SK-N-SH (cell line): ENCODE measurements at regions not wholly inside any gene's neighbourhood (a gene's known extent, or its start where the extent isn't known, plus 50 kb on each side); places are given as distances from the start of the nearest gene placed in this dataset.

Experiments used
- CTCF ChIA-PET: fragments of 300-600, 350-600 bp; formaldehyde crosslinking; extraction: SDS; loops from one replicate; lab custom pipeline; 2021; lab: Yijun Ruan, JAX
- POLR2A ChIA-PET: fragments of 350-600 bp; sonication (Branson Sonifier 250); formaldehyde crosslinking; extraction: SDS; loops from one replicate; lab custom pipeline; 2020; ENCODE audit warnings: antibody characterized with exemption, inconsistent platforms; lab: Yijun Ruan, JAX
- DNase-seq: peaks from one replicate; pipeline ENCODE4 v3.0.0; 2012
- H2AFZ ChIP-seq: fragments of 200-600 bp; sonication (generic); 2 replicates; pipeline ENCODE4 v1.8.1; 2016; ENCODE audit warnings: antibody characterized with exemption, mild to moderate bottlenecking, low read depth
- H3F3A ChIP-seq: fragments of 200-600 bp; sonication (generic); replicated peaks from 2 replicates; pipeline ENCODE3; 2016; ENCODE audit warnings: antibody characterized with exemption, mild to moderate bottlenecking; ENCODE audit not compliant: insufficient read depth
- H3K27ac ChIP-seq, 2 experiments: fragments of 200-500 bp in 1 of 2; fragments of 200-600 bp in 1 of 2; sonication (Bioruptor generic) in 1 of 2; sonication (generic), shearing (Covaris generic) in 1 of 2; 2 replicates each; pipeline versions ENCODE4 v1.5.1 to v1.6.1; 2014 to 2016; ENCODE audit warnings: low read depth in 2 of 2, inconsistent platforms in 1 of 2, low read length in 1 of 2, mild to moderate bottlenecking in 1 of 2, mixed read lengths in 1 of 2
- H3K27me3 ChIP-seq: fragments of 200-600 bp; sonication (generic), shearing (Covaris generic); 2 replicates; pipeline ENCODE4 v1.6.1; 2016; ENCODE audit warnings: mixed run types; ENCODE audit not compliant: insufficient read depth
- H3K36me3 ChIP-seq, 2 experiments: fragments of 200-500 bp in 1 of 2; fragments of 200-600 bp in 1 of 2; sonication (Bioruptor generic) in 1 of 2; sonication (generic) in 1 of 2; replicated peaks in 1 of 2; 2 replicates each; pipeline versions ENCODE3 to v1.5.1; 2014 to 2016; ENCODE audit warnings: low read length in 1 of 2, mild to moderate bottlenecking in 1 of 2; ENCODE audit not compliant: insufficient read depth in 2 of 2, control insufficient read depth in 1 of 2
- H3K4me1 ChIP-seq, 2 experiments: fragments of 200-500 bp in 1 of 2; fragments of 200-600 bp in 1 of 2; sonication (Bioruptor generic) in 1 of 2; sonication (generic), shearing (Covaris generic) in 1 of 2; 2 replicates each; pipeline versions ENCODE4 v1.5.1 to v1.6.1; 2014 to 2016; ENCODE audit warnings: low read depth in 1 of 2, low read length in 1 of 2, mixed run types in 1 of 2; ENCODE audit not compliant: insufficient read depth in 2 of 2, control insufficient read depth in 1 of 2
- H3K4me2 ChIP-seq: fragments of 200-600 bp; sonication (generic), shearing (Covaris generic); 2 replicates; pipeline ENCODE4 v1.6.1; 2017; ENCODE audit warnings: mixed run types
- H3K4me3 ChIP-seq, 2 experiments: fragments of 200-500 bp in 1 of 2; fragments of 200-600 bp in 1 of 2; sonication (Bioruptor generic) in 1 of 2; sonication (generic), shearing (Covaris generic) in 1 of 2; 2 replicates each; pipeline versions ENCODE4 v1.5.1 to v1.8.1; 2014 to 2016; ENCODE audit warnings: low read depth in 2 of 2, inconsistent platforms in 1 of 2, low read length in 1 of 2, mild to moderate bottlenecking in 1 of 2, mixed read lengths in 1 of 2, moderate library complexity in 1 of 2
- H3K79me2 ChIP-seq: fragments of 200-600 bp; sonication (generic); 2 replicates; pipeline ENCODE4 v1.8.1; 2017; ENCODE audit warnings: mild to moderate bottlenecking; ENCODE audit not compliant: insufficient read depth
- H3K9ac ChIP-seq: fragments of 200-600 bp; sonication (generic); 2 replicates; pipeline ENCODE4 v1.6.1; 2017; ENCODE audit warnings: mixed run types
- H3K9me2 ChIP-seq: fragments of 200-600 bp; sonication (generic); 2 replicates; pipeline ENCODE4 v1.6.1; 2017; ENCODE audit warnings: mixed run types
- H3K9me3 ChIP-seq: fragments of 200-600 bp; sonication (generic); 2 replicates; pipeline ENCODE4 v1.6.1; 2017; ENCODE audit warnings: mixed run types, mild to moderate bottlenecking, moderate library complexity
- H4K20me1 ChIP-seq: fragments of 200-600 bp; sonication (generic); 2 replicates; pipeline ENCODE4 v1.6.1; 2017; ENCODE audit warnings: mild to moderate bottlenecking, mixed run types; ENCODE audit not compliant: insufficient read depth
- CHD2 ChIP-seq: fragments of 150-350 bp; IDR thresholded peaks from 2 replicates; pipeline ENCODE4 v1.6.1; 2018; ENCODE audit warnings: low read length; ENCODE audit not compliant: partially characterized antibody
- CTCF ChIP-seq: fragments of 200-600 bp; sonication (generic); IDR thresholded peaks from 2 replicates; pipeline ENCODE4 v1.6.1; 2017; ENCODE audit warnings: antibody characterized with exemption, mild to moderate bottlenecking, moderate library complexity
- ELF1 ChIP-seq: IDR thresholded peaks from 2 replicates; pipeline ENCODE4 v1.4.0; 2012
- EP300 ChIP-seq, 2 experiments: IDR thresholded peaks; 2 replicates each; pipeline versions ENCODE4 v1.4.0 to v1.6.1; 2012; ENCODE audit warnings: borderline replicate concordance in 1 of 2, low read depth in 1 of 2, low read length in 1 of 2
- FOSL2 ChIP-seq: IDR thresholded peaks from 2 replicates; pipeline ENCODE4 v1.4.0; 2012; ENCODE audit warnings: low read depth, mild to moderate bottlenecking, moderate library complexity, borderline replicate concordance
- GATA2 ChIP-seq: sonication (generic); formaldehyde crosslinking; IDR thresholded peaks from 2 replicates; pipeline ENCODE4 v1.5.0; 2020; ENCODE audit warnings: mild to moderate bottlenecking, missing genetic modification reagents
- JUND ChIP-seq: IDR thresholded peaks from 2 replicates; pipeline ENCODE4 v1.4.0; 2012
- MEF2A ChIP-seq: IDR thresholded peaks from 2 replicates; pipeline ENCODE4 v1.4.0; 2012; ENCODE audit warnings: low read depth, borderline replicate concordance
- NFIC ChIP-seq: IDR thresholded peaks from 2 replicates; pipeline ENCODE4 v1.4.0; 2012; ENCODE audit warnings: borderline replicate concordance
- NRF1 ChIP-seq: IDR thresholded peaks from 2 replicates; pipeline ENCODE4 v1.6.1; 2012; ENCODE audit warnings: low read depth, mild to moderate bottlenecking, low read length
- PBX3 ChIP-seq: IDR thresholded peaks from 2 replicates; pipeline ENCODE4; 2012
- REST ChIP-seq: IDR thresholded peaks from 2 replicates; pipeline ENCODE4 v1.6.1; 2012; ENCODE audit warnings: mild to moderate bottlenecking, low read depth, low read length, moderate library complexity
- SIN3A ChIP-seq: IDR thresholded peaks from 2 replicates; pipeline ENCODE4 v1.6.1; 2012; ENCODE audit warnings: low read depth, mild to moderate bottlenecking, low read length, moderate library complexity, borderline replicate concordance
- TCF12 ChIP-seq: IDR thresholded peaks from 2 replicates; pipeline ENCODE4 v1.4.0; 2012
- USF1 ChIP-seq: IDR thresholded peaks from 2 replicates; pipeline ENCODE4 v1.4.0; 2012; ENCODE audit warnings: low read depth, borderline replicate concordance
- WGBS: methylation state at CpG from one replicate; pipeline ENCODE4 v1.1.6; 2017; ENCODE audit warnings: low lambda C conversion rate; 5-methylcytosine and 5-hydroxymethylcytosine counted together
- TF ChIP-seq, protein P1 (sequence below): IDR thresholded peaks from 2 replicates; pipeline ENCODE4 v1.4.0; 2012; ENCODE audit warnings: low read depth, borderline replicate concordance

DNA sequence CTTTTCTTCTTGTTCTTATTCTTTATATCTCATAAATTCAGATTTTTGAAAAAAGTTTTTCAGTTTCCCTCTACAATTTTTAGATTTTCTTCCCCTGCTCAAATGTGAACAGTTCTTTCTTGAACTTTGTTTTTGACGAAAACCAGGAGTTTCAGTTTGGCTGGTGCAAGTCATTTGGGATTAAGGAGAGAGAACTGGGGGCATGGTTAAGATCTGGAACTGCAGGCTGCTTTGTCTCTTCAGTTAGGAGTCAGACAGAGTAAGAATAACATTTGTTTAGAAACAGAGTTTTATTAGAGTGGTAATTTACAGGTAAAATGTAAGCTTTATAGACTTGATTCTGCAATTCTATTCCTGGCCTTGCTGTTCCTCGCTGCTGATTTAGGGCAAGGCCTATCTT, 310.5 kb upstream of the C2CD4B start:
- no peak for TF ChIP-seq CTCF
- no peak for TF ChIP-seq REST
- TF ChIP-seq PBX3 = no peak
- no peak for TF ChIP-seq MEF2A
- no peak for TF ChIP-seq SIN3A
- no peak for TF ChIP-seq ELF1
- no peak for TF ChIP-seq NFIC
- no peak for TF ChIP-seq TCF12
- TF ChIP-seq NRF1 = no peak
- TF ChIP-seq FOSL2 = no peak
- TF ChIP-seq GATA2 (CRISPR knock-in tag) = no peak
- TF ChIP-seq, protein P1, sequence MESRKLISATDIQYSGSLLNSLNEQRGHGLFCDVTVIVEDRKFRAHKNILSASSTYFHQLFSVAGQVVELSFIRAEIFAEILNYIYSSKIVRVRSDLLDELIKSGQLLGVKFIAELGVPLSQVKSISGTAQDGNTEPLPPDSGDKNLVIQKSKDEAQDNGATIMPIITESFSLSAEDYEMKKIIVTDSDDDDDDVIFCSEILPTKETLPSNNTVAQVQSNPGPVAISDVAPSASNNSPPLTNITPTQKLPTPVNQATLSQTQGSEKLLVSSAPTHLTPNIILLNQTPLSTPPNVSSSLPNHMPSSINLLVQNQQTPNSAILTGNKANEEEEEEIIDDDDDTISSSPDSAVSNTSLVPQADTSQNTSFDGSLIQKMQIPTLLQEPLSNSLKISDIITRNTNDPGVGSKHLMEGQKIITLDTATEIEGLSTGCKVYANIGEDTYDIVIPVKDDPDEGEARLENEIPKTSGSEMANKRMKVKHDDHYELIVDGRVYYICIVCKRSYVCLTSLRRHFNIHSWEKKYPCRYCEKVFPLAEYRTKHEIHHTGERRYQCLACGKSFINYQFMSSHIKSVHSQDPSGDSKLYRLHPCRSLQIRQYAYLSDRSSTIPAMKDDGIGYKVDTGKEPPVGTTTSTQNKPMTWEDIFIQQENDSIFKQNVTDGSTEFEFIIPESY = no peak
- no peak for TF ChIP-seq USF1
- no peak for TF ChIP-seq CHD2
- TF ChIP-seq JUND = no peak
- no peak for TF ChIP-seq EP300 (IDR thresholded peaks at IDR 0.05; ENCODE audit: borderline replicate concordance in 1 of 2, low read depth in 1 of 2, low read length in 1 of 2)
- TF ChIP-seq, all 33 proteins: peak for 0
- peaks cover 38% of the 10 kb centered on the region for H3K79me2 ChIP-seq
- H3K9me3 ChIP-seq = no peaks in the 10 kb centered on the region
- H3K27me3 ChIP-seq = no peaks in the 10 kb centered on the region
- ChIA-PET POLR2A (no interaction called here), CTCF (no interaction called here)
- H3K4me1 ChIP-seq = peaks cover 11 to 19% of the 10 kb centered on the region in 2 experiments; a peak in 3 of 4 replicates
- H3K36me3 ChIP-seq = peaks cover 0 to 3% of the 10 kb centered on the region in 2 experiments
- no peak overlapping the region for H3K27ac ChIP-seq
- H3K9me2 ChIP-seq = no peaks in the 10 kb centered on the region
- no peaks in the 10 kb centered on the region for H4K20me1 ChIP-seq
- H3F3A ChIP-seq = peaks cover under 1% of the 10 kb centered on the region
- no peak overlapping the region for H2AFZ ChIP-seq
- WGBS = 96% methylated on average over 2 of the region's 2 CpGs
- no peak overlapping the region for H3K4me2 ChIP-seq
- DNase-seq = no peak
- H3K4me3 ChIP-seq = no peak overlapping the region
- no peak overlapping the region for H3K9ac ChIP-seq
